GM23338 (cell line): ENCODE measurements at regions not wholly inside any gene's neighbourhood (a gene's known extent, or its start where the extent isn't known, plus 50 kb on each side); places are given as distances from the start of the nearest gene placed in this dataset.
A peak's percentile ranks its signal among the peaks of the same experiment; 100 is the strongest.

ENCODE experiments used
- ATAC-seq: fragments of 200-7000 bp; cut with Tn5 transposase; 3 replicates; pipeline ENCODE4 v1.9.1; 2020
- DNase-seq: peaks from one replicate; pipeline ENCODE4 v3.0.0-alpha.2; 2015; ENCODE audit warnings: low spot score
- H2AFZ ChIP-seq: fragments of 200-600 bp; sonication (generic); 2 replicates; pipeline ENCODE4 v1.8.0; 2016; ENCODE audit warnings: antibody characterized with exemption, mild to moderate bottlenecking, moderate library complexity
- H3F3A ChIP-seq: fragments of 200-600 bp; sonication (generic); replicated peaks from 2 replicates; pipeline ENCODE4 v1.8.0; 2017; ENCODE audit warnings: antibody characterized with exemption, mixed run types, low read depth
- H3K27ac ChIP-seq: fragments of 200-600 bp; sonication (generic); 2 replicates; pipeline ENCODE4 v1.6.1; 2016; ENCODE audit warnings: low read depth
- H3K27me3 ChIP-seq: fragments of 200-600 bp; sonication (generic); 2 replicates; pipeline ENCODE4 v1.8.0; 2016; ENCODE audit warnings: mild to moderate bottlenecking, mixed run types, moderate library complexity; ENCODE audit not compliant: insufficient read depth
- H3K36me3 ChIP-seq: fragments of 200-600 bp; sonication (generic); 2 replicates; pipeline ENCODE4 v1.8.0; 2016; ENCODE audit warnings: mild to moderate bottlenecking; ENCODE audit not compliant: insufficient read depth
- H3K4me1 ChIP-seq: fragments of 200-600 bp; sonication (generic); 2 replicates; pipeline ENCODE4 v1.8.0; 2016; ENCODE audit warnings: mild to moderate bottlenecking, moderate library complexity; ENCODE audit not compliant: insufficient read depth
- H3K4me2 ChIP-seq: fragments of 200-600 bp; sonication (generic); 2 replicates; pipeline ENCODE4 v1.7.1; 2017; ENCODE audit warnings: mixed run types
- H3K4me3 ChIP-seq: fragments of 200-600 bp; sonication (generic); 2 replicates; pipeline ENCODE4 v1.6.1; 2016; ENCODE audit warnings: mixed run types
- H3K79me2 ChIP-seq: fragments of 200-600 bp; sonication (generic); replicated peaks from 2 replicates; pipeline ENCODE4 v1.8.0; 2017; ENCODE audit warnings: mild to moderate bottlenecking; ENCODE audit not compliant: insufficient read depth
- H3K9me2 ChIP-seq: fragments of 200-600 bp; sonication (generic); 2 replicates; pipeline ENCODE4 v1.8.0; 2017; ENCODE audit not compliant: insufficient read depth
- H4K20me1 ChIP-seq: fragments of 200-600 bp; sonication (generic); replicated peaks from 2 replicates; pipeline ENCODE4 v1.8.0; 2017; ENCODE audit warnings: mild to moderate bottlenecking; ENCODE audit not compliant: insufficient read depth
- H3K27ac Mint-ChIP-seq: 2 replicates; pipeline ENCODE4 v1.8.0; 2020; ENCODE audit warnings: inconsistent platforms, mild to moderate bottlenecking, moderate library complexity, mixed read lengths
- H3K27me3 Mint-ChIP-seq: 3 replicates; pipeline ENCODE4 v1.8.0; 2022; ENCODE audit warnings: low read depth, mild to moderate bottlenecking, moderate library complexity, mixed read lengths, inconsistent platforms; ENCODE audit not compliant: insufficient read depth, poor library complexity
- H3K36me3 Mint-ChIP-seq: 3 replicates; pipeline ENCODE4 v1.8.0; 2021; ENCODE audit warnings: low read depth, mild to moderate bottlenecking, inconsistent platforms, moderate library complexity, mixed read lengths
- H3K4me1 Mint-ChIP-seq: 3 replicates; pipeline ENCODE4 v1.8.0; 2020; ENCODE audit warnings: mild to moderate bottlenecking, inconsistent platforms, mixed read lengths
- H3K4me3 Mint-ChIP-seq: 3 replicates; pipeline ENCODE4 v1.8.0; 2021; ENCODE audit warnings: moderate library complexity, mild to moderate bottlenecking, inconsistent platforms, mixed read lengths
- H3K9me3 Mint-ChIP-seq: 3 replicates; pipeline ENCODE4 v1.8.0; 2020; ENCODE audit warnings: moderate library complexity, mild to moderate bottlenecking, inconsistent platforms, mixed read lengths
- CREB1 ChIP-seq: fragments of 250-450 bp; sonication (Bioruptor Pico); IDR thresholded peaks from 2 replicates; pipeline ENCODE4 v1.5.0; 2020; ENCODE audit warnings: low read depth, mild to moderate bottlenecking, moderate library complexity
- EZH2 ChIP-seq: fragments of 200-600 bp; sonication (generic); IDR thresholded peaks from one replicate; pipeline ENCODE4 v1.8.0; 2017; ENCODE audit warnings: antibody characterized with exemption, mild to moderate bottlenecking, low read depth; ENCODE audit not compliant: unreplicated experiment
- EZH2phosphoT487 ChIP-seq: fragments of 200-600 bp; sonication (generic); IDR thresholded peaks from one replicate; pipeline ENCODE4 v1.8.1; 2018; ENCODE audit warnings: antibody characterized with exemption; ENCODE audit not compliant: unreplicated experiment
- JUNB ChIP-seq: IDR thresholded peaks from one replicate; pipeline ENCODE4 v1.6.1; 2016; ENCODE audit warnings: antibody characterized with exemption; ENCODE audit not compliant: unreplicated experiment
- NANOG ChIP-seq: IDR thresholded peaks from 2 replicates; pipeline ENCODE4 v1.6.1; 2016; ENCODE audit warnings: antibody characterized with exemption, borderline replicate concordance
- STAT1 ChIP-seq: IDR thresholded peaks from one replicate; pipeline ENCODE4 v1.6.1; 2016; ENCODE audit warnings: antibody characterized with exemption; ENCODE audit not compliant: unreplicated experiment
- ZNF114 ChIP-seq: fragments of 250-450 bp; sonication (Bioruptor Pico); IDR thresholded peaks from 2 replicates; pipeline ENCODE4 v1.5.0; 2020; ENCODE audit warnings: mild to moderate bottlenecking, moderate library complexity
- ZNF331 ChIP-seq: fragments of 250-450 bp; sonication (Bioruptor Pico); IDR thresholded peaks from 2 replicates; pipeline ENCODE4 v1.5.0; 2020; ENCODE audit warnings: low read depth, mild to moderate bottlenecking, moderate library complexity
- TF ChIP-seq, protein P1 (sequence below): IDR thresholded peaks from 2 replicates; pipeline ENCODE4 v1.6.1; 2016; ENCODE audit warnings: antibody characterized with exemption
- TF ChIP-seq, protein P2 (sequence below): IDR thresholded peaks from one replicate; pipeline ENCODE4 v1.6.1; 2018; ENCODE audit warnings: antibody characterized with exemption; ENCODE audit not compliant: unreplicated experiment
- TF ChIP-seq, protein P3 (sequence below), 2 experiments: fragments of 200-600 bp in 1 of 2; sonication (generic) in 1 of 2; conservative IDR thresholded peaks; 2 replicates each; pipeline versions ENCODE4 v1.5.1 to v1.6.1; 2016 to 2017; ENCODE audit warnings: antibody characterized with exemption in 2 of 2, low read depth in 2 of 2, mild to moderate bottlenecking in 2 of 2, moderate library complexity in 1 of 2

DNA sequence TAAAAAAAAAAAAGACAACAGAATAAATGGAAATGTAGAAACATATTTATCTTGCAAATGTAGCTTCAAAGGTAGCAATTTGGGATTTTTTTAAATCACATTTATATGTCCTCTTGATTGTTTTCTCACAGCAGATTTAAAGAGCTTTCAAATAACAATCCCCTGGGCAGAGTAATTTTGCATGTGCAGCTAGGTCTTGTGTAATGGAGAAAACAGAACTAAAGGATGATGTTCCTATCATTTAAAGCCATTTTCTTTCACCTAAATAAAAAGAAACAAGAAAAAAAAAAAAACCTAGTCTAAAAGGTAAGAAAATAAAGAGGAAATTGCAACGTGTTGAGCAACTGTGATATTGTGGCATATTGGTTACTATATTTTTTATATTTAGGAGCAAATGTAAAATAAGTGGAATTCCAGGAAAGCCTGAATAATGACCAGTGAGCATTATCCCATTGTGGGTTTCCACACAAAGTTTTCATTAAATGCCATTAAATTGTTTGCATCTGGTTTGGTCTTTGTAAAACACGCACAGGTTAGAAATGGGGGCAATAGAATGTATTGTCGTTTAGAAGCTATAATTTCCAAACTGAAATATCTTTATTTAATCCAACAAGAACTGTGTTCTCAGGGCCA, 215.6 kb downstream of the SLC6A15 start:
- no peak for DNase-seq
- H3K4me3 Mint-ChIP-seq, result no peak overlapping the region
- H2AFZ ChIP-seq, result no peak overlapping the region
- no peaks in the 10 kb centered on the region for H3F3A ChIP-seq
- no peak overlapping the region for H3K4me3 ChIP-seq
- H3K27ac Mint-ChIP-seq, result peak overlapping the region; percentile 85
- H3K4me1 Mint-ChIP-seq, result peaks cover 42% of the 10 kb centered on the region
- no peaks in the 10 kb centered on the region for H4K20me1 ChIP-seq
- H3K27ac ChIP-seq, result no peak overlapping the region; the same call in 1 of the 2 replicates
- TF ChIP-seq STAT1 (no peak), ZNF114 (CRISPR knock-in tag) (no peak), EZH2 (no peak), NANOG (no peak), JUNB (no peak), CREB1 (CRISPR knock-in tag) (no peak), ZNF331 (CRISPR knock-in tag) (no peak), EZH2phosphoT487 (no peak)
- TF ChIP-seq, protein P1, sequence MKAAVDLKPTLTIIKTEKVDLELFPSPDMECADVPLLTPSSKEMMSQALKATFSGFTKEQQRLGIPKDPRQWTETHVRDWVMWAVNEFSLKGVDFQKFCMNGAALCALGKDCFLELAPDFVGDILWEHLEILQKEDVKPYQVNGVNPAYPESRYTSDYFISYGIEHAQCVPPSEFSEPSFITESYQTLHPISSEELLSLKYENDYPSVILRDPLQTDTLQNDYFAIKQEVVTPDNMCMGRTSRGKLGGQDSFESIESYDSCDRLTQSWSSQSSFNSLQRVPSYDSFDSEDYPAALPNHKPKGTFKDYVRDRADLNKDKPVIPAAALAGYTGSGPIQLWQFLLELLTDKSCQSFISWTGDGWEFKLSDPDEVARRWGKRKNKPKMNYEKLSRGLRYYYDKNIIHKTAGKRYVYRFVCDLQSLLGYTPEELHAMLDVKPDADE, result no peak
- TF ChIP-seq, protein P2, sequence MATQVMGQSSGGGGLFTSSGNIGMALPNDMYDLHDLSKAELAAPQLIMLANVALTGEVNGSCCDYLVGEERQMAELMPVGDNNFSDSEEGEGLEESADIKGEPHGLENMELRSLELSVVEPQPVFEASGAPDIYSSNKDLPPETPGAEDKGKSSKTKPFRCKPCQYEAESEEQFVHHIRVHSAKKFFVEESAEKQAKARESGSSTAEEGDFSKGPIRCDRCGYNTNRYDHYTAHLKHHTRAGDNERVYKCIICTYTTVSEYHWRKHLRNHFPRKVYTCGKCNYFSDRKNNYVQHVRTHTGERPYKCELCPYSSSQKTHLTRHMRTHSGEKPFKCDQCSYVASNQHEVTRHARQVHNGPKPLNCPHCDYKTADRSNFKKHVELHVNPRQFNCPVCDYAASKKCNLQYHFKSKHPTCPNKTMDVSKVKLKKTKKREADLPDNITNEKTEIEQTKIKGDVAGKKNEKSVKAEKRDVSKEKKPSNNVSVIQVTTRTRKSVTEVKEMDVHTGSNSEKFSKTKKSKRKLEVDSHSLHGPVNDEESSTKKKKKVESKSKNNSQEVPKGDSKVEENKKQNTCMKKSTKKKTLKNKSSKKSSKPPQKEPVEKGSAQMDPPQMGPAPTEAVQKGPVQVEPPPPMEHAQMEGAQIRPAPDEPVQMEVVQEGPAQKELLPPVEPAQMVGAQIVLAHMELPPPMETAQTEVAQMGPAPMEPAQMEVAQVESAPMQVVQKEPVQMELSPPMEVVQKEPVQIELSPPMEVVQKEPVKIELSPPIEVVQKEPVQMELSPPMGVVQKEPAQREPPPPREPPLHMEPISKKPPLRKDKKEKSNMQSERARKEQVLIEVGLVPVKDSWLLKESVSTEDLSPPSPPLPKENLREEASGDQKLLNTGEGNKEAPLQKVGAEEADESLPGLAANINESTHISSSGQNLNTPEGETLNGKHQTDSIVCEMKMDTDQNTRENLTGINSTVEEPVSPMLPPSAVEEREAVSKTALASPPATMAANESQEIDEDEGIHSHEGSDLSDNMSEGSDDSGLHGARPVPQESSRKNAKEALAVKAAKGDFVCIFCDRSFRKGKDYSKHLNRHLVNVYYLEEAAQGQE, result no peak
- TF ChIP-seq, protein P3, sequence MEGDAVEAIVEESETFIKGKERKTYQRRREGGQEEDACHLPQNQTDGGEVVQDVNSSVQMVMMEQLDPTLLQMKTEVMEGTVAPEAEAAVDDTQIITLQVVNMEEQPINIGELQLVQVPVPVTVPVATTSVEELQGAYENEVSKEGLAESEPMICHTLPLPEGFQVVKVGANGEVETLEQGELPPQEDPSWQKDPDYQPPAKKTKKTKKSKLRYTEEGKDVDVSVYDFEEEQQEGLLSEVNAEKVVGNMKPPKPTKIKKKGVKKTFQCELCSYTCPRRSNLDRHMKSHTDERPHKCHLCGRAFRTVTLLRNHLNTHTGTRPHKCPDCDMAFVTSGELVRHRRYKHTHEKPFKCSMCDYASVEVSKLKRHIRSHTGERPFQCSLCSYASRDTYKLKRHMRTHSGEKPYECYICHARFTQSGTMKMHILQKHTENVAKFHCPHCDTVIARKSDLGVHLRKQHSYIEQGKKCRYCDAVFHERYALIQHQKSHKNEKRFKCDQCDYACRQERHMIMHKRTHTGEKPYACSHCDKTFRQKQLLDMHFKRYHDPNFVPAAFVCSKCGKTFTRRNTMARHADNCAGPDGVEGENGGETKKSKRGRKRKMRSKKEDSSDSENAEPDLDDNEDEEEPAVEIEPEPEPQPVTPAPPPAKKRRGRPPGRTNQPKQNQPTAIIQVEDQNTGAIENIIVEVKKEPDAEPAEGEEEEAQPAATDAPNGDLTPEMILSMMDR (conservative IDR thresholded peaks at IDR 0.05; ENCODE audit: low read depth in 2 of 2), result no peak
- ATAC-seq, result no peak
- H3K27me3 Mint-ChIP-seq, result no peaks in the 10 kb centered on the region
- H3K4me2 ChIP-seq, result peak overlapping the region; percentile 22
- no peaks in the 10 kb centered on the region for H3K36me3 ChIP-seq
- H3K4me1 ChIP-seq, result peaks cover 38% of the 10 kb centered on the region
- no peaks in the 10 kb centered on the region for H3K27me3 ChIP-seq
- no peaks in the 10 kb centered on the region; the same call in 2 of the 3 replicates for H3K9me3 Mint-ChIP-seq
- H3K36me3 Mint-ChIP-seq, result peaks cover 4% of the 10 kb centered on the region; the same call in 1 of the 3 replicates
- no peaks in the 10 kb centered on the region for H3K79me2 ChIP-seq
- H3K9me2 ChIP-seq, result no peaks in the 10 kb centered on the region
